Cardiac muscle cell (in vitro differentiated cells and primary cell): ENCODE measurements at regions not wholly inside any gene's neighbourhood (a gene's known extent, or its start where the extent isn't known, plus 50 kb on each side); places are given as distances from the start of the nearest gene placed in this dataset.

Experiments
- DNase-seq, 2 donors: peaks; one replicate each; pipeline versions ENCODE4 v3.0.0 to v3.0.0-alpha.2; 2010 to 2017; ENCODE audit warnings: low read depth in 1 of 2, low spot score in 1 of 2
- H3K27ac ChIP-seq: fragments of 200-600 bp; sonication (generic); 2 replicates; pipeline ENCODE4 v1.5.1; 2016
- H3K27me3 ChIP-seq: fragments of 200-600 bp; sonication (generic); 2 replicates; pipeline ENCODE4 v1.6.0; 2016; ENCODE audit warnings: control low read depth
- H3K36me3 ChIP-seq: fragments of 200-600 bp; sonication (generic); 2 replicates; pipeline ENCODE4 v1.5.1; 2016; ENCODE audit warnings: control low read depth
- H3K4me1 ChIP-seq: fragments of 200-600 bp; sonication (generic); 2 replicates; pipeline ENCODE4 v1.8.1; 2017; ENCODE audit warnings: low read depth, mild to moderate bottlenecking, mixed run types
- H3K4me3 ChIP-seq: fragments of 200-600 bp; sonication (generic); 2 replicates; pipeline ENCODE4 v1.5.1; 2016; ENCODE audit warnings: mild to moderate bottlenecking
- H3K9me3 ChIP-seq: fragments of 200-600 bp; sonication (generic); 2 replicates; pipeline ENCODE4 v1.5.1; 2017; ENCODE audit warnings: low read depth, mild to moderate bottlenecking, control low read depth
- TF ChIP-seq, protein P1 (sequence below): IDR thresholded peaks from 2 replicates; pipeline ENCODE4 v1.5.1; 2012; ENCODE audit warnings: low read depth, mild to moderate bottlenecking, low read length

DNA sequence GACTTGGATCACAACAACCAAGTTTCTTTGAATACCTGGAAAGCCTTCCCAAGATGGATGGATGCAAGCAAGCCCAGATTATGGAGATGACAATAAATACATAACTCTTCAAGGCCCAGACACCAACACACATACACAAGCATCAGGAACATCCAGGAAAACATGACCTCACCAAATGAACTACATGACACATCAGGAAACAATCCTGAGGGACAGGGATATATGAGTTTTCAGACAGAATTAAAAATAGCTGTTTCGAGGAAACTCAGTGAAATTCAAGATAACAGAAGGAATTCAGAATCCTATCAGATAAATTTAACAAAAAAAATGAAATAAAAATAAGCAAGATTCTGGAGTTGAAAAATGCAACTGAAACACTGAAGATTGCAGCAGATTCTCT is 659.4 kb downstream of the METTL15 start:
- H3K27ac ChIP-seq, result no peak overlapping the region
- DNase-seq, result peak in 1 of 2 donors; percentile 54
- no peak overlapping the region for H3K4me3 ChIP-seq
- H3K9me3 ChIP-seq, result no peaks in the 10 kb centered on the region
- H3K27me3 ChIP-seq, result no peaks in the 10 kb centered on the region
- H3K4me1 ChIP-seq, result no peaks in the 10 kb centered on the region
- H3K36me3 ChIP-seq, result no peaks in the 10 kb centered on the region
- TF ChIP-seq, protein P1, sequence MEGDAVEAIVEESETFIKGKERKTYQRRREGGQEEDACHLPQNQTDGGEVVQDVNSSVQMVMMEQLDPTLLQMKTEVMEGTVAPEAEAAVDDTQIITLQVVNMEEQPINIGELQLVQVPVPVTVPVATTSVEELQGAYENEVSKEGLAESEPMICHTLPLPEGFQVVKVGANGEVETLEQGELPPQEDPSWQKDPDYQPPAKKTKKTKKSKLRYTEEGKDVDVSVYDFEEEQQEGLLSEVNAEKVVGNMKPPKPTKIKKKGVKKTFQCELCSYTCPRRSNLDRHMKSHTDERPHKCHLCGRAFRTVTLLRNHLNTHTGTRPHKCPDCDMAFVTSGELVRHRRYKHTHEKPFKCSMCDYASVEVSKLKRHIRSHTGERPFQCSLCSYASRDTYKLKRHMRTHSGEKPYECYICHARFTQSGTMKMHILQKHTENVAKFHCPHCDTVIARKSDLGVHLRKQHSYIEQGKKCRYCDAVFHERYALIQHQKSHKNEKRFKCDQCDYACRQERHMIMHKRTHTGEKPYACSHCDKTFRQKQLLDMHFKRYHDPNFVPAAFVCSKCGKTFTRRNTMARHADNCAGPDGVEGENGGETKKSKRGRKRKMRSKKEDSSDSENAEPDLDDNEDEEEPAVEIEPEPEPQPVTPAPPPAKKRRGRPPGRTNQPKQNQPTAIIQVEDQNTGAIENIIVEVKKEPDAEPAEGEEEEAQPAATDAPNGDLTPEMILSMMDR, result no peak

DNA sequence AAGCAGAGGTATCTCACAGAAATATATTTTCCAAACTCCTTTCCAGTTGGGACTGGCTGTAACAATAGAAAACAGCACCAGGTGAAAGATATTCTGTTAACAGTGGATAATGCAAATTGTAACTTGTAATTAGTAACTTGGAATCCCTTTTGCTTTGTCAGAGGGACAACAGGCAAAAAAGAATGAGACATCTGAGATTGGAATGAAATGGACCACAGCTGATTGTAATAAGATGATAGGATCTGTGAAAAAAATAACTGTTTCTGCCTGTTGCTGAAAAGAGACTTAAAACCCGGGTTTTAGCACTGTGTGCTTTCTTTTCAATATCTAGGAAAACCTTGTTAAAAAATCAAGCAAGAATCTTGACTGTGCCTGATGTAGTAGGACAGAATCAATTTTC is 655.7 kb downstream of the METTL15 start:
- Histone ChIP-seq H3K4me3 (no peak overlapping the region), H3K4me1 (no peaks in the 10 kb centered on the region), H3K36me3 (no peaks in the 10 kb centered on the region), H3K27me3 (no peaks in the 10 kb centered on the region), H3K27ac (no peak overlapping the region), H3K9me3 (no peaks in the 10 kb centered on the region)
- DNase-seq, result no peak
- TF ChIP-seq, protein P1, result no peak

DNA sequence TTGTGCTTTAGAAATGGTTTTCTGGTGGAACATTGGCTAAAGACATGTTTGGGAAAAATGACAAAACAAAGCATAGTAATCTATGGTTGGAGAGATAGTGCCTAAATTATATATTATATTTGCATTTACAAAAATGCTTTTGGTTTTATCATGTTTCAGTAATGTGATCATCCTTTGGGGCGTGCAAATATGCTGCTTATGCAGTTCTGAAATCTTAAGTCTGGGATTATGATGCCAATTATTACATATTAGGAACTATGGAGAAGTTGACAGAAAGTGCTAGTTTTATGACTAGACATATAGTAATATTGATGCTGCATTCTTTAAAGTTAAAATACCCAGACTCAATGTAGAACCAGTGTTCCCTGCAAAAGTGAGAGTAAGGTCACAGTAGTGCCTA is 655.0 kb downstream of the METTL15 start:
- TF ChIP-seq, protein P1, result no peak

DNA sequence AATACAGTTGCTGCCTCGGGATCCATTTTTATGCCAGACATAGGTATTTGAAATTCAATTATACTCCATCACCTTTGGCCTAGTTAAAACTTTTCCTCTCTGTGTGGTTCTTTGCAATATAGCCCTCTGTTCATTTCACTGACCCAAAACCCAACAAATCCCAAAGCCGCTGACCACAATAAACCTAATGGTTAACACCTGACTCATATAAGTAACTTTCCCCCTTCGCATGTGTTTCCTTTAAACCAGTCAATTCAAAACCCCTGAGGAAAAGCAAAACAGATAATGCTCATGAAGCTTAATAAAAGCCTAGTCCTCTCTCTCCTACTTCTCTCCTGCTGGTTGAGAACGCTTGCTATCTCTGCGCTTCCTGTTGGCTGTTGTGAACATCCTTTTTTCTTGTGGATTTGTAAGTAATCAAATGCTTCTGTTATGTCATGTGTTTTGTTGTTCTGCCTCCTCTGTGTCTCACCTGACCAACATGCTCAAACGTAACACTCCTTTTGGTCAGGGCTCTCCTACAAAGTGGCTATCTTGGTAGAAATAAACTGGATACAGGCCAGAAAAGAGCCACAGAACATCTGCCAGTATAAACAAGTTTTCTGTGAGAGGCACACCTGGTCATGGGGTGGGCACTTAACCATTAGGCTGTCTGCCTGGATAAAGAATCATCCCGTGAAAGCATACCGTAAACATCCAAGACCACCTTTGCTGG is 652.6 kb downstream of the METTL15 start:
- TF ChIP-seq, protein P1, result no peak
- DNase-seq, result no peak
- Histone ChIP-seq H3K9me3 (no peaks in the 10 kb centered on the region), H3K27me3 (no peaks in the 10 kb centered on the region), H3K27ac (no peak overlapping the region), H3K4me1 (no peaks in the 10 kb centered on the region), H3K36me3 (no peaks in the 10 kb centered on the region), H3K4me3 (no peak overlapping the region)

More for the DNA sequence above, 655.0 kb downstream of the METTL15 start:
- H3K9me3 ChIP-seq, result no peaks in the 10 kb centered on the region
- H3K27me3 ChIP-seq, result no peaks in the 10 kb centered on the region
- no peak for DNase-seq
- no peaks in the 10 kb centered on the region for H3K4me1 ChIP-seq
- H3K4me3 ChIP-seq, result no peak overlapping the region
- H3K27ac ChIP-seq, result no peak overlapping the region
- H3K36me3 ChIP-seq, result no peaks in the 10 kb centered on the region

DNA sequence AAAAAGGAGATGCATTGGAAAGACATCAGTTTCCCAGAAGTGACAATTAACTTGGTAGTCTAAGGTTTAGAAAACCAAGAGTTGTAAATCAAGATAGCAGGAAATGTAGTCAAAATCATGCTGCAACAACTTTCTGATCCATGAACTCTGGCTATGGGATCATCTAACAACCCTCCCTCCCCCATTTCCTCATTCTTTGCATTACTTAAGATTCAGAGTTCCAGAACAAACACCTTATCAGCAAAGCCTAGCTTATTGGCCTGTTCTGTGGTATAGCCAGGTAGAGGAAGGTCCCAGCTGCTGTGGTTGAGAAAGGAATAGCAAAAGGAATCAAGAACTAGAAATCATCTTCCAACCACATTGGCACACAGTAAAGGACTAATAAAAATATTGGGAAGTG is 651.1 kb downstream of the METTL15 start:
- peak in 1 of 2 donors; percentile 76 for DNase-seq
- no peaks in the 10 kb centered on the region for H3K4me1 ChIP-seq
- no peaks in the 10 kb centered on the region for H3K36me3 ChIP-seq
- TF ChIP-seq, protein P1, result no peak
- no peaks in the 10 kb centered on the region for H3K9me3 ChIP-seq
- no peaks in the 10 kb centered on the region for H3K27me3 ChIP-seq
- H3K4me3 ChIP-seq, result no peak overlapping the region
- no peak overlapping the region for H3K27ac ChIP-seq
